K562 (cell line): ENCODE measurements at regions not wholly inside any gene's neighbourhood (a gene's known extent, or its start where the extent isn't known, plus 50 kb on each side); places are given as distances from the start of the nearest gene placed in this dataset.

Experiments
- HMGXB4 ChIP-seq: sonication (generic); formaldehyde crosslinking; IDR thresholded peaks from 2 replicates; pipeline ENCODE4 v1.8.1; 2023; ENCODE audit warnings: mild to moderate bottlenecking, missing genetic modification reagents
- KDM1A ChIP-seq, 2 experiments: fragments of 450-650 bp; IDR thresholded peaks; 2 replicates each; pipeline ENCODE4 v1.6.1; 2016; ENCODE audit warnings: mild to moderate bottlenecking in 2 of 2
- MAZ ChIP-seq, 2 experiments: fragments of 450-650 bp in 1 of 2; sonication (generic) in 1 of 2; formaldehyde crosslinking; IDR thresholded peaks in 1 of 2; conservative IDR thresholded peaks in 1 of 2; 2 replicates each; pipeline versions ENCODE4 v1.4.0 to v1.5.0; 2020; ENCODE audit warnings: mild to moderate bottlenecking in 1 of 2, missing genetic modification reagents in 1 of 2
- POLR2A ChIP-seq: fragments of 450-650 bp; conservative IDR thresholded peaks from 2 replicates; pipeline ENCODE4 v1.6.1; 2016
- ZBTB7A ChIP-seq: IDR thresholded peaks from 2 replicates; pipeline ENCODE4 v1.6.1; 2011; ENCODE audit warnings: low read depth, mild to moderate bottlenecking, low read length, moderate library complexity, borderline replicate concordance; ENCODE audit not compliant: control insufficient read depth
- ZNF184 ChIP-seq: sonication (generic); formaldehyde crosslinking; IDR thresholded peaks from 2 replicates; pipeline ENCODE4 v1.5.0; 2020; ENCODE audit warnings: missing genetic modification reagents

DNA sequence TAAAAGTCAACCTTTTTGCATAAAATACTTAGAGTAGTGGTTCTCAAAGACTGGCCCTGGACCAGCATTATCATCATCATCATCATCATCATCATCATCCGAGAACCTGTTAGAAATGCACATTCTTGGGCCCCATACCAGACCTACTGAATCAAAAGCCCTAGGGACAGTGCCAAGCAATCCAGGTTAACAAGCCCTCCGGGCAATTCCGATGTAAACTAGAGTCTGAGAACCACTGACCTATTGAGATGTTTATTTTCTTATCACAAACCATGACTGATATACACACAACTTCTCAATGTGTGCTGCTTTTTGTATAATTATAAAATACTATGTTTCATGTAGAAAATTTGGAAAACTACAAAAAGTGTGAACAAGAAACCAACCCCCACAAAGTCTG is 133.4 kb upstream of the GATB start:
- TF ChIP-seq ZNF184 (CRISPR knock-in tag) (no peak), MAZ (CRISPR knock-in tag; conservative IDR thresholded peaks at IDR 0.05 in 1 of 2, IDR thresholded peaks at IDR 0.05 in 1 of 2) (no peak), KDM1A (IDR thresholded peaks at IDR 0.05) (no peak), POLR2A (no peak), HMGXB4 (CRISPR knock-in tag) (no peak), ZBTB7A (no peak)
